Cardiac fibroblast (primary cell): ENCODE measurements at regions not wholly inside any gene's neighbourhood (a gene's known extent, or its start where the extent isn't known, plus 50 kb on each side); places are given as distances from the start of the nearest gene placed in this dataset.
A peak's percentile ranks its signal among the peaks of the same experiment; 100 is the strongest.

ENCODE experiments used
- DNase-seq, 2 donors: peaks; one replicate each; pipeline versions ENCODE4 v3.0.0 to v3.0.0-alpha.2; 2010; ENCODE audit warnings: low read depth in 2 of 2
- H3K4me3 ChIP-seq, 2 donors: replicated peaks in 1 of 2; 1 replicate in 1 of 2; 2 replicates in 1 of 2; pipeline ENCODE4 v1.5.1; 2011; ENCODE audit warnings: low read depth in 2 of 2, low read length in 2 of 2, mild to moderate bottlenecking in 2 of 2, moderate library complexity in 1 of 2
- CTCF ChIP-seq: IDR thresholded peaks from one replicate; pipeline ENCODE4 v1.5.1; 2011; ENCODE audit warnings: low read depth, mild to moderate bottlenecking, low read length, inconsistent platforms

GRCh38 chr13:42684226-42684625, 97.2 kb upstream of the FAM216B start:
- H3K4me3 ChIP-seq = no peak overlapping the region
- TF ChIP-seq CTCF = no peak
- no peak for DNase-seq

- no peak overlapping the region for H3K4me3 ChIP-seq
- no peak for TF ChIP-seq CTCF
- peak in 1 of 2 donors; percentile 36 for DNase-seq
Measured at GRCh38 chr13:42685751-42686150, 95.6 kb upstream of the FAM216B start.

GRCh38 chr13:42686165-42686564, 95.2 kb upstream of the FAM216B start:
- no peak for TF ChIP-seq CTCF
- no peak overlapping the region for H3K4me3 ChIP-seq
- DNase-seq = peak in 1 of 2 donors; percentile 47

- no peak for TF ChIP-seq CTCF
- H3K4me3 ChIP-seq = no peak overlapping the region
- no peak for DNase-seq
Measured at GRCh38 chr13:42688821-42689220, 92.6 kb upstream of the FAM216B start.

GRCh38 chr13:42696191-42696590, 85.2 kb upstream of the FAM216B start:
- peak; percentile 48 to 81 for DNase-seq
- TF ChIP-seq CTCF = no peak
- no peak overlapping the region for H3K4me3 ChIP-seq

GRCh38 chr13:42699912-42700311, 81.5 kb upstream of the FAM216B start:
- no peak for DNase-seq
- no peak overlapping the region for H3K4me3 ChIP-seq
- TF ChIP-seq CTCF = no peak

- DNase-seq = peak in 1 of 2 donors; percentile 73
- no peak for TF ChIP-seq CTCF
- no peak overlapping the region for H3K4me3 ChIP-seq
Measured at GRCh38 chr13:42702716-42703115, 78.7 kb upstream of the FAM216B start.
